ENCODE measurements at regions not wholly inside any gene's neighbourhood (a gene's known extent, or its start where the extent isn't known, plus 50 kb on each side); places are given as distances from the start of the nearest gene placed in this dataset.

DNA sequence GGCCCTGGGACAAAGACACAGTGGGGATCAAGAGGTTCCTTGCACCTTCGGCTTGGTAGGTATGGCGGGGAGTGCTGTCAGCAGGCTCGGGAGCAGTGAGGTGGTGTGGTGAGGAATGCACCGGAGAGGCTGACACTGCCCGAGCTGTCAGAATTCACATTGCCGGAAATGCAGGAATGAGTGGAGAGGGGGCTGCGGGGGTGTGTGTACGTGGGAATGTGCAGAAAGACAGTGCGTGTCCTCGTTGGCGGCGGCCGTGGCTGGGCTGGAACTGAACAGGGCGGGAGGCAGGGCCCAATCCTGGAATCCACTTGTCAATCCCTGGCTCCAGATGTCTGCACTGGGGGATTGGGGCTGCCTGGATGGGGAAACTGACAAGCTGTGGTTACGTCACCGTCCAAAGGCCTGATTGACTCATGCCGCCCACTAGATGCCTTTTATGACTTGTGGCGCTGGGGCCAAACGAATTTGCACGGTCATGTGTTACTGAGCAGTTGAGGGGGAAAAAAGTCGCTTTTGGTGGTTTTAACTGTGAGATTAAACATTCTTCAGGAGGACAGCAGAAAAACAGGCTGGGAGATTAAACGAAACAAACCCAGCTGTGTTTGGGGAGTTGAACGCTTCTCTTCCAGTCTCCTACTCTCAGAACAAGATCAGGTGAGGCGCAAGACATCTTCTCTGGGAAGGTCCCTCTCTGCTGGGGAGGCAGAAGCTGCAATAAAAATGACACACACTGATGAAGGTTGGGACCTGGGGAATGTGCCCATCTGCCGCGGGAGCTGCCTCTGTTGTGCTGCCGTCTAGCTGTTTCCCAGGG is 189.4 kb upstream of the GLI2 start (continued):
- TF ChIP-seq, protein P1, sequence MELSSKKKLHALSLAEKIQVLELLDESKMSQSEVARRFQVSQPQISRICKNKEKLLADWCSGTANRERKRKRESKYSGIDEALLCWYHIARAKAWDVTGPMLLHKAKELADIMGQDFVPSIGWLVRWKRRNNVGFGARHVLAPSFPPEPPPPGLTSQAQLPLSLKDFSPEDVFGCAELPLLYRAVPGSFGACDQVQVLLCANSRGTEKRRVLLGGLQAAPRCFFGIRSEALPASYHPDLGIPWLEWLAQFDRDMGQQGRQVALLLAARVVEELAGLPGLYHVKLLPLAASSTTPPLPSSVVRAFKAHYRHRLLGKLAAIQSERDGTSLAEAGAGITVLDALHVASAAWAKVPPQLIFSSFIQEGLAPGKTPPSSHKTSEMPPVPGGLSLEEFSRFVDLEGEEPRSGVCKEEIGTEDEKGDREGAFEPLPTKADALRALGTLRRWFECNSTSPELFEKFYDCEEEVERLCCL (CRISPR knock-in tag; IDR thresholded peaks at IDR 0.05; ENCODE audit: borderline replicate concordance): peak; percentile 34; the same call in 1 of the 2 replicates
- TF ChIP-seq CAMTA2 (CRISPR knock-in tag; IDR thresholded peaks at IDR 0.05; ENCODE audit: borderline replicate concordance) (no peak; the same call in 1 of the 2 replicates), JUND (CRISPR knock-in tag; IDR thresholded peaks at IDR 0.05) (peak; percentile 94), ZNF337 (CRISPR knock-in tag; IDR thresholded peaks at IDR 0.05; ENCODE audit: borderline replicate concordance, low read depth) (peak; percentile 95), FOXJ3 (CRISPR knock-in tag; IDR thresholded peaks at IDR 0.05; ENCODE audit: borderline replicate concordance) (no peak), TSC22D2 (CRISPR knock-in tag; IDR thresholded peaks at IDR 0.05; ENCODE audit: borderline replicate concordance) (no peak), ZC3H4 (CRISPR knock-in tag; IDR thresholded peaks at IDR 0.05; ENCODE audit: borderline replicate concordance) (no peak), KDM6A (CRISPR knock-in tag; IDR thresholded peaks at IDR 0.05; ENCODE audit: low read depth) (no peak), CHD2 (IDR thresholded peaks at IDR 0.05; ENCODE audit: low read depth, low read length) (no peak), ZNF234 (CRISPR knock-in tag; conservative IDR thresholded peaks at IDR 0.05) (no peak; the same call in 1 of the 2 replicates), ZNF121 (CRISPR knock-in tag; IDR thresholded peaks at IDR 0.05) (no peak; the same call in 1 of the 2 replicates), POLR2AphosphoS5 (IDR thresholded peaks at IDR 0.05; ENCODE audit: low read depth, low read length) (peak; percentile 44; the same call in 1 of the 2 replicates), HDAC6 (IDR thresholded peaks at IDR 0.05; ENCODE audit: low read depth, low read length) (no peak), ZNF816 (CRISPR knock-in tag; IDR thresholded peaks at IDR 0.05; ENCODE audit: borderline replicate concordance) (no peak), ZSCAN29 (CRISPR knock-in tag; conservative IDR thresholded peaks at IDR 0.05) (peak; percentile 96)
- TF ChIP-seq, protein P2, sequence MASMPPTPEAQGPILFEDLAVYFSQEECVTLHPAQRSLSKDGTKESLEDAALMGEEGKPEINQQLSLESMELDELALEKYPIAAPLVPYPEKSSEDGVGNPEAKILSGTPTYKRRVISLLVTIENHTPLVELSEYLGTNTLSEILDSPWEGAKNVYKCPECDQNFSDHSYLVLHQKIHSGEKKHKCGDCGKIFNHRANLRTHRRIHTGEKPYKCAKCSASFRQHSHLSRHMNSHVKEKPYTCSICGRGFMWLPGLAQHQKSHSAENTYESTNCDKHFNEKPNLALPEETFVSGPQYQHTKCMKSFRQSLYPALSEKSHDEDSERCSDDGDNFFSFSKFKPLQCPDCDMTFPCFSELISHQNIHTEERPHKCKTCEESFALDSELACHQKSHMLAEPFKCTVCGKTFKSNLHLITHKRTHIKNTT (CRISPR knock-in tag; IDR thresholded peaks at IDR 0.05): no peak
- TF ChIP-seq, protein P3, sequence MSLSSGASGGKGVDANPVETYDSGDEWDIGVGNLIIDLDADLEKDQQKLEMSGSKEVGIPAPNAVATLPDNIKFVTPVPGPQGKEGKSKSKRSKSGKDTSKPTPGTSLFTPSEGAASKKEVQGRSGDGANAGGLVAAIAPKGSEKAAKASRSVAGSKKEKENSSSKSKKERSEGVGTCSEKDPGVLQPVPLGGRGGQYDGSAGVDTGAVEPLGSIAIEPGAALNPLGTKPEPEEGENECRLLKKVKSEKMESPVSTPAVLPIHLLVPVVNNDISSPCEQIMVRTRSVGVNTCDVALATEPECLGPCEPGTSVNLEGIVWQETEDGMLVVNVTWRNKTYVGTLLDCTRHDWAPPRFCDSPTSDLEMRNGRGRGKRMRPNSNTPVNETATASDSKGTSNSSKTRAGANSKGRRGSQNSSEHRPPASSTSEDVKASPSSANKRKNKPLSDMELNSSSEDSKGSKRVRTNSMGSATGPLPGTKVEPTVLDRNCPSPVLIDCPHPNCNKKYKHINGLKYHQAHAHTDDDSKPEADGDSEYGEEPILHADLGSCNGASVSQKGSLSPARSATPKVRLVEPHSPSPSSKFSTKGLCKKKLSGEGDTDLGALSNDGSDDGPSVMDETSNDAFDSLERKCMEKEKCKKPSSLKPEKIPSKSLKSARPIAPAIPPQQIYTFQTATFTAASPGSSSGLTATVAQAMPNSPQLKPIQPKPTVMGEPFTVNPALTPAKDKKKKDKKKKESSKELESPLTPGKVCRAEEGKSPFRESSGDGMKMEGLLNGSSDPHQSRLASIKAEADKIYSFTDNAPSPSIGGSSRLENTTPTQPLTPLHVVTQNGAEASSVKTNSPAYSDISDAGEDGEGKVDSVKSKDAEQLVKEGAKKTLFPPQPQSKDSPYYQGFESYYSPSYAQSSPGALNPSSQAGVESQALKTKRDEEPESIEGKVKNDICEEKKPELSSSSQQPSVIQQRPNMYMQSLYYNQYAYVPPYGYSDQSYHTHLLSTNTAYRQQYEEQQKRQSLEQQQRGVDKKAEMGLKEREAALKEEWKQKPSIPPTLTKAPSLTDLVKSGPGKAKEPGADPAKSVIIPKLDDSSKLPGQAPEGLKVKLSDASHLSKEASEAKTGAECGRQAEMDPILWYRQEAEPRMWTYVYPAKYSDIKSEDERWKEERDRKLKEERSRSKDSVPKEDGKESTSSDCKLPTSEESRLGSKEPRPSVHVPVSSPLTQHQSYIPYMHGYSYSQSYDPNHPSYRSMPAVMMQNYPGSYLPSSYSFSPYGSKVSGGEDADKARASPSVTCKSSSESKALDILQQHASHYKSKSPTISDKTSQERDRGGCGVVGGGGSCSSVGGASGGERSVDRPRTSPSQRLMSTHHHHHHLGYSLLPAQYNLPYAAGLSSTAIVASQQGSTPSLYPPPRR (CRISPR knock-in tag; IDR thresholded peaks at IDR 0.05; ENCODE audit: borderline replicate concordance): peak; percentile 85
- TF ChIP-seq, protein P4, sequence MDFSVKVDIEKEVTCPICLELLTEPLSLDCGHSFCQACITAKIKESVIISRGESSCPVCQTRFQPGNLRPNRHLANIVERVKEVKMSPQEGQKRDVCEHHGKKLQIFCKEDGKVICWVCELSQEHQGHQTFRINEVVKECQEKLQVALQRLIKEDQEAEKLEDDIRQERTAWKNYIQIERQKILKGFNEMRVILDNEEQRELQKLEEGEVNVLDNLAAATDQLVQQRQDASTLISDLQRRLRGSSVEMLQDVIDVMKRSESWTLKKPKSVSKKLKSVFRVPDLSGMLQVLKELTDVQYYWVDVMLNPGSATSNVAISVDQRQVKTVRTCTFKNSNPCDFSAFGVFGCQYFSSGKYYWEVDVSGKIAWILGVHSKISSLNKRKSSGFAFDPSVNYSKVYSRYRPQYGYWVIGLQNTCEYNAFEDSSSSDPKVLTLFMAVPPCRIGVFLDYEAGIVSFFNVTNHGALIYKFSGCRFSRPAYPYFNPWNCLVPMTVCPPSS (IDR thresholded peaks at IDR 0.05): no peak
- TF ChIP-seq, protein P5, sequence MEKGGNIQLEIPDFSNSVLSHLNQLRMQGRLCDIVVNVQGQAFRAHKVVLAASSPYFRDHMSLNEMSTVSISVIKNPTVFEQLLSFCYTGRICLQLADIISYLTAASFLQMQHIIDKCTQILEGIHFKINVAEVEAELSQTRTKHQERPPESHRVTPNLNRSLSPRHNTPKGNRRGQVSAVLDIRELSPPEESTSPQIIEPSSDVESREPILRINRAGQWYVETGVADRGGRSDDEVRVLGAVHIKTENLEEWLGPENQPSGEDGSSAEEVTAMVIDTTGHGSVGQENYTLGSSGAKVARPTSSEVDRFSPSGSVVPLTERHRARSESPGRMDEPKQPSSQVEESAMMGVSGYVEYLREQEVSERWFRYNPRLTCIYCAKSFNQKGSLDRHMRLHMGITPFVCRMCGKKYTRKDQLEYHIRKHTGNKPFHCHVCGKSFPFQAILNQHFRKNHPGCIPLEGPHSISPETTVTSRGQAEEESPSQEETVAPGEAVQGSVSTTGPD (CRISPR knock-in tag; IDR thresholded peaks at IDR 0.05): peak; percentile 36; the same call in 1 of the 2 replicates
